ENCODE measurements at regions not wholly inside any gene's neighbourhood (a gene's known extent, or its start where the extent isn't known, plus 50 kb on each side); places are given as distances from the start of the nearest gene placed in this dataset.
"Not testable (repeated sequence)": the region's sequence is repeated elsewhere in the genome, so short reads cannot be mapped to it uniquely, and the experiment has no call there.

GRCh38 chr16:16448423-16448822 is 69.5 kb downstream of the NPIPA7 start:
- POLR2A ChIA-PET; H3K27ac ChIP-seq (ENCODE audit: extremely low read depth, low read depth, low read length); CTCF ChIA-PET; H3K4me3 ChIP-seq (ENCODE audit: low read depth, low read length); H3K36me3 ChIP-seq (ENCODE audit: control insufficient read depth in 2 of 2, insufficient read depth in 1 of 2, low read length in 2 of 2); H3K4me1 ChIP-seq (ENCODE audit: control insufficient read depth, insufficient read depth, low read length); H3K9me3 ChIP-seq (ENCODE audit: control insufficient read depth, insufficient read depth, low read depth, low read length): not testable (repeated sequence)

DNA sequence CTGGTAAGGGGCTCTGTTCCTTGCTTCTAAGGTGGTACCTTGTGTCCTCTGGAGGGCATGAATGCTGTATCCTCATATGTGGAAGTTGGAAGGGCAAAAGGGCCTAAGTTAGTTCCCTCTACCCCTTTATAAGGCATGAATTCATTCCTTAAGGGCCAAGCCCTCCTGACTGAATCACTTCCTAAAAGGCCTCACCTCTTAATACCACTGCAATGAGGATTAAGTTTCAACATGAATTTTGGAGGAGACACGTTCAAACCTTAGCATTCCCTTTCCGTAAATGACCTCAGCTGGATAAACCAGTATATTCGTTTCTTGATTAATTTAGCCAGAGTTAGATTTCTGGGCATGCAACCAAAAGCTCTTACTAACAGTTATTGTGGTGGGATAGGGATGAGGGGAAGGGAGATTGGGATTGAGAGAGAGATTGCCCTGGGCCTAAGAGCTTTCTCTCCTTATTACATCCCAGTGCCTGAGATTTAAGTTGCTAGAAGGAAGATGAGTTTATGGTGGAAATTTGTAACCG is 70.8 kb downstream of the NPIPA7 start:
- H3K27ac ChIP-seq (ENCODE audit: extremely low read depth, low read depth, low read length); POLR2A ChIA-PET; CTCF ChIA-PET; H3K4me3 ChIP-seq (ENCODE audit: low read depth, low read length); H3K9me3 ChIP-seq (ENCODE audit: control insufficient read depth, insufficient read depth, low read depth, low read length); H3K4me1 ChIP-seq (ENCODE audit: control insufficient read depth, insufficient read depth, low read length); H3K36me3 ChIP-seq (ENCODE audit: control insufficient read depth in 2 of 2, insufficient read depth in 1 of 2, low read length in 2 of 2): not testable (repeated sequence)

- POLR2A ChIA-PET; H3K4me1 ChIP-seq (ENCODE audit: control insufficient read depth, insufficient read depth, low read length); H3K36me3 ChIP-seq (ENCODE audit: control insufficient read depth in 2 of 2, insufficient read depth in 1 of 2, low read length in 2 of 2); H3K9me3 ChIP-seq (ENCODE audit: control insufficient read depth, insufficient read depth, low read depth, low read length); H3K27ac ChIP-seq (ENCODE audit: extremely low read depth, low read depth, low read length); H3K4me3 ChIP-seq (ENCODE audit: low read depth, low read length); CTCF ChIA-PET: not testable (repeated sequence)
Observed at GRCh38 chr16:16451721-16452410, 72.9 kb downstream of the NPIPA7 start.

DNA sequence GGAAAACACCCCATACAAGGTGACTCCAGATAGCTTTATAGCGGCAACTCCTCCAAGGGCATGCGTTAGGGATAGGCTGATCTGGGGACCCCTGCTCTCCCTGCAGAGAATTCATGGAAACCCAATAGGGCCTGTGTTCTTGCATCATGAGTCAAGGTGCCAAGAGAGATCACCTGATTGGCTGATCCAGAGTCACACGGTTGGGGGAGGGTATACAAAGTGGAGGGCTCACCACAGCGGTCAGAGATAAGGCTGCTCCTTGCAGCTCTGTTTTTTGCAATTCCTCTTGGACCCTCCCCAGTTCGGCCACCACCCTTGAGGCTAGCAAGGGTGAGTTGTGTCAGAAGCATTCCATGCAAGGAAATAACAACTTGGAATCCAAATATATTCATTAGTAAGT is 79.6 kb downstream of the NPIPA7 start:
- CTCF ChIA-PET; H3K9me3 ChIP-seq (ENCODE audit: control insufficient read depth, insufficient read depth, low read depth, low read length); H3K4me3 ChIP-seq (ENCODE audit: low read depth, low read length); H3K4me1 ChIP-seq (ENCODE audit: control insufficient read depth, insufficient read depth, low read length); H3K27ac ChIP-seq (ENCODE audit: extremely low read depth, low read depth, low read length); POLR2A ChIA-PET; H3K36me3 ChIP-seq (ENCODE audit: control insufficient read depth in 2 of 2, insufficient read depth in 1 of 2, low read length in 2 of 2): not testable (repeated sequence)

- H3K4me3 ChIP-seq (ENCODE audit: low read depth, low read length); H3K9me3 ChIP-seq (ENCODE audit: control insufficient read depth, insufficient read depth, low read depth, low read length); H3K27ac ChIP-seq (ENCODE audit: extremely low read depth, low read depth, low read length); POLR2A ChIA-PET; CTCF ChIA-PET; H3K36me3 ChIP-seq (ENCODE audit: control insufficient read depth in 2 of 2, insufficient read depth in 1 of 2, low read length in 2 of 2); H3K4me1 ChIP-seq (ENCODE audit: control insufficient read depth, insufficient read depth, low read length): not testable (repeated sequence)
- TF ChIP-seq ZSCAN4 (tag by site-specific recombination; IDR thresholded peaks at IDR 0.05) = peak; percentile 92
Observed at GRCh38 chr16:16463792-16464191, 84.9 kb downstream of the NPIPA7 start.

DNA sequence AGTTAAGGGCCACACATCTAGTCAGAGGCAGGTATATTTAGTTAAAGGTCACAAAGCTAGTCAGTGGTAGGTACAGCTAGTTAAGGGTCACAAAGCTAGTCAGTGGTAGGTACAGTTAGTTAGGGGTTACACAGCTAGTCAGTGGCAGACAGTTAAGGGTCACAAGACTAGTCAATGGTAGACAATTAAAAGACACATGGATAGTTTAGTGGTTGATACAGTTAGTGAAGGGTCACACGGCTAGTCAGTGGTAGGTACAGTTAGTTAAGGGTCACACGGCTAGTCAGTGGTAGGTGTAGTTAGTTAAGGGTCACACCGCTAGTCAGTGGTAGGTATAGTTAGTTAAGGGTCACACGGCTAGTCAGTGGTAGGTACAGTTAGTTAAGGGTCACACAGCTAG is 110.0 kb downstream of the NPIPA7 start:
- H3K4me1 ChIP-seq (ENCODE audit: control insufficient read depth, insufficient read depth, low read length); H3K27ac ChIP-seq (ENCODE audit: extremely low read depth, low read depth, low read length); H3K4me3 ChIP-seq (ENCODE audit: low read depth, low read length); H3K9me3 ChIP-seq (ENCODE audit: control insufficient read depth, insufficient read depth, low read depth, low read length); POLR2A ChIA-PET; CTCF ChIA-PET; H3K36me3 ChIP-seq (ENCODE audit: control insufficient read depth in 2 of 2, insufficient read depth in 1 of 2, low read length in 2 of 2): not testable (repeated sequence)

DNA sequence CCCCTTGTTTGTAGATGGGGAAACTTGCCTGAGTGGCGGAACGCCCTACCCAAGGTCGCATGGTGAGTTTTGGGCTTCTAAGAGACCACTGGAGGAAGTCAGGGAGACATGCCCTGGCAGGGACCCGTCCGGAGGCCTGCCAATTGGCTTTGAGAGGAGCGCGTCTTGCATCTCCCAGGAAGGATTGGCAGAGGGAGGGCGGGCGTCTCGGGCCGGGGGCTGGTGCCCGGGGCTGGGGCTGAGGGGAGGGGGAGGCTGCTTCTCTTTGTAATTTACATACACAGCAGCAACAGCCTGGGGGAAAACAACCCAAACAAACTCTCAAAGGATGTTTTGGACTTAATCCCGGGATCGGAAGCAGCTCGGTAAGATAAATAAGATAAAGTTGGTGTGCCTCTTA is 110.5 kb downstream of the NPIPA7 start:
- H3K36me3 ChIP-seq (ENCODE audit: control insufficient read depth in 2 of 2, insufficient read depth in 1 of 2, low read length in 2 of 2); H3K27ac ChIP-seq (ENCODE audit: extremely low read depth, low read depth, low read length); POLR2A ChIA-PET; H3K4me1 ChIP-seq (ENCODE audit: control insufficient read depth, insufficient read depth, low read length); H3K9me3 ChIP-seq (ENCODE audit: control insufficient read depth, insufficient read depth, low read depth, low read length); CTCF ChIA-PET; H3K4me3 ChIP-seq (ENCODE audit: low read depth, low read length): not testable (repeated sequence)

DNA sequence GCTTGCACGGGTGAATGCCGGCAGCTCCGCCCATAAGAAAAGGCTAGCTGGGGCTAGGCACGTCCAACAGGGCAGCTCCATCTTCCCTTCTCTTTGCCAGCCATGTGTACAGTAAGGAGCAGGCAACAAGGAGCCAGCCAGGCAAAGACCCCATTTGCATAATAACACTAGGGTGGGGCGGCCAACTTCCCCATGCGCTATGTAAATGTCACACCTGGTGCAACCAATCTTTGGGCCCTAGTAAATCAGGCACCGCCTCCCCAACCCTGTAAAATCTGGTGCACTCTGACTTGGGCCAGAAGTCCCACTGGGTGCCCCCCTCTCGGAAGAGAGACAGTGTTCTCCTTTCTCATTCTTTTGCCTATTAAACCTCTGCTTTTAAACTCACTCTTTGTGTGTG is 115.2 kb downstream of the NPIPA7 start:
- POLR2A ChIA-PET = not testable (repeated sequence)

DNA sequence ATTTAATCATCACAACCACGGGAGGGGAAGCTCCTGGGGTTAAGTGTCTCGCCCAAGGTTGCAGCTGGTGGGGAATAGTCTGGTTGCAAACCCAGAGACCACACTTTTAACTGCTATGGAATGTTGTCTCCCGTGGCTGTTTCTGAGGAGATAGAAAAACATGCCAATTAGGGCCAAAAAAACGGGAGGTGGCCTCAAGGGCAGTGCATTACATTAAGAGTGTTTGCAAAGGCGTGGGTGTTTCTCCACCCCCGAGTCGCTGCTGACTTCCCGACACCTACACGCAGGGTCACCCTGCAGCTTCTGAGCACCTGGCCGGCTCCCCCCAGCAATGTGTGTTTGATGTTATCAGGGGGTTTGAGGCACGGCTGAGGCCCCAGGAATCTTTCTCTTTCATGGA is 116.1 kb downstream of the NPIPA7 start:
- CTCF ChIA-PET; POLR2A ChIA-PET; H3K4me3 ChIP-seq (ENCODE audit: low read depth, low read length); H3K4me1 ChIP-seq (ENCODE audit: control insufficient read depth, insufficient read depth, low read length); H3K9me3 ChIP-seq (ENCODE audit: control insufficient read depth, insufficient read depth, low read depth, low read length); H3K36me3 ChIP-seq (ENCODE audit: control insufficient read depth in 2 of 2, insufficient read depth in 1 of 2, low read length in 2 of 2); H3K27ac ChIP-seq (ENCODE audit: extremely low read depth, low read depth, low read length): not testable (repeated sequence)

More for the DNA sequence above, 115.2 kb downstream of the NPIPA7 start:
- H3K36me3 ChIP-seq (ENCODE audit: control insufficient read depth in 2 of 2, insufficient read depth in 1 of 2, low read length in 2 of 2); H3K4me1 ChIP-seq (ENCODE audit: control insufficient read depth, insufficient read depth, low read length); H3K4me3 ChIP-seq (ENCODE audit: low read depth, low read length); H3K9me3 ChIP-seq (ENCODE audit: control insufficient read depth, insufficient read depth, low read depth, low read length); H3K27ac ChIP-seq (ENCODE audit: extremely low read depth, low read depth, low read length); CTCF ChIA-PET: not testable (repeated sequence)

DNA sequence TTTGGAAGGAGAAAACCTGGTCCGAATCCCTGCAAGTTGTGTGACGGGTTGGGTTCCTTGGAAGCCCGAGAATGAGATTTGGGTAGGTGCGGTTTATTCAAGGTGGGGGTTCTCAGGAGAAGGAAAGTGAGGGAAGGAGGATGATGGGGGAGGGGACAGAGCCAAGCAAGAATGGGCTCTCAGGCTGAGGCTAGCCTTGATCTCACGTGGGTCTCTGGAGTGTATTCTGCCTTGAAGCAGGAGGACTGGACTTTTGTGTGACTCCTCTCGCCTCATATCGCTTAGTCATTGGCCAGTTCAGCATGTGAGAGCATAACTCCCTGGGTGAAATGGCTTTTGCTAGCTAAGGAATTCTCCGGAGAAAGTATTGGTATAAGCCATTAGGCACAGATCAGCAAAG is 120.9 kb downstream of the NPIPA7 start:
- H3K27ac ChIP-seq (ENCODE audit: extremely low read depth, low read depth, low read length); H3K4me1 ChIP-seq (ENCODE audit: control insufficient read depth, insufficient read depth, low read length); CTCF ChIA-PET; H3K4me3 ChIP-seq (ENCODE audit: low read depth, low read length); POLR2A ChIA-PET; H3K9me3 ChIP-seq (ENCODE audit: control insufficient read depth, insufficient read depth, low read depth, low read length); H3K36me3 ChIP-seq (ENCODE audit: control insufficient read depth in 2 of 2, insufficient read depth in 1 of 2, low read length in 2 of 2): not testable (repeated sequence)

DNA sequence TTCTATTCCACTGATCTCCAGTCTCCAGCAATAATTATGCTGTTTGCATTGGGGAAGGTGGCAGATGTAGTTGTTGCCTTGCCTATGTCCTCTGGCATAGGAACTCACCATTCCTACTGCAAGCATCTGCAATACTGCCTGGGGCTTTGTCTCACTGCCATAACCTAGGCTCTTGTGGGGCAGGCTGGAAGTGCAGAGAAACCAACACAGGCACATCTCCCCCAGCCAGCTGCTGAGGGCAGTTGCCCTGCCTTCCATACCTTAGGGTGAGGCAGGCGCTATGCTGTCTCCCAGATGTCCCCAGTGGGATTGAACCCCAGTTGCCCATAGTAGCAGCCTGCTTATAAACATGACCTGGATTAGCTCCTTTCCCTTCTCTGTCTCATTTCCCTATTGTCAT is 128.1 kb downstream of the NPIPA7 start:
- H3K4me3 ChIP-seq (ENCODE audit: low read depth, low read length); H3K36me3 ChIP-seq (ENCODE audit: control insufficient read depth in 2 of 2, insufficient read depth in 1 of 2, low read length in 2 of 2); H3K4me1 ChIP-seq (ENCODE audit: control insufficient read depth, insufficient read depth, low read length); POLR2A ChIA-PET; H3K27ac ChIP-seq (ENCODE audit: extremely low read depth, low read depth, low read length); CTCF ChIA-PET; H3K9me3 ChIP-seq (ENCODE audit: control insufficient read depth, insufficient read depth, low read depth, low read length): not testable (repeated sequence)

Data from HEK293 (cell line).